HL-60 (cell line): ENCODE measurements at regions not wholly inside any gene's neighbourhood (a gene's known extent, or its start where the extent isn't known, plus 50 kb on each side); places are given as distances from the start of the nearest gene placed in this dataset.
"Not testable (repeated sequence)": the region's sequence is repeated elsewhere in the genome, so short reads cannot be mapped to it uniquely, and the experiment has no call there.

ENCODE experiments used
- POLR2AphosphoS5 ChIP-seq: IDR thresholded peaks from 2 replicates; pipeline ENCODE4 v1.6.1; 2012; ENCODE audit warnings: low read depth
- TF ChIP-seq, protein P1 (sequence below): IDR thresholded peaks from one replicate; pipeline ENCODE4 v1.5.1; 2011; ENCODE audit warnings: low read length, control low read depth, inconsistent platforms; ENCODE audit not compliant: insufficient read depth
- TF ChIP-seq, protein P2 (sequence below): IDR thresholded peaks from 2 replicates; pipeline ENCODE4 v1.6.1; 2012; ENCODE audit warnings: low read depth; ENCODE audit not compliant: insufficient replicate concordance

DNA sequence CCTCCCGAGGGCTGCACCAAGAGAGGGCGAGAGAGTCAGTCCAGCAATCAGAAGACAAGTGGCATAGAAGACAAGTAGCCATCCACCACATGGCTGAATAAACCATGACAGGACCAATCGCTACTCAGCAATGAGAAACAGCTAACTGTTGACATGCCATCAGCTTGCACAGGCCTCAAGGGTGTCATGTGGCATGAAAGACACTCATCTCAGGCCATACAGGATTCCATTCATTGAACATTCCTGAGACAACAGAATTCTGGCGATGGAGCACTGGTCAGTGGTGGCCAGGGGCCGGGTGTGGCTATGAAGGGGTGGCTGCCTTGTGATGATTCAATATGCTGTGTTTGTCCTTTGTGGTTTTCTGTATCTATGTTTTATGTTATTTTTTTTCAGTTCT, 182.0 kb downstream of the ADRA2C start:
- TF ChIP-seq, protein P1, sequence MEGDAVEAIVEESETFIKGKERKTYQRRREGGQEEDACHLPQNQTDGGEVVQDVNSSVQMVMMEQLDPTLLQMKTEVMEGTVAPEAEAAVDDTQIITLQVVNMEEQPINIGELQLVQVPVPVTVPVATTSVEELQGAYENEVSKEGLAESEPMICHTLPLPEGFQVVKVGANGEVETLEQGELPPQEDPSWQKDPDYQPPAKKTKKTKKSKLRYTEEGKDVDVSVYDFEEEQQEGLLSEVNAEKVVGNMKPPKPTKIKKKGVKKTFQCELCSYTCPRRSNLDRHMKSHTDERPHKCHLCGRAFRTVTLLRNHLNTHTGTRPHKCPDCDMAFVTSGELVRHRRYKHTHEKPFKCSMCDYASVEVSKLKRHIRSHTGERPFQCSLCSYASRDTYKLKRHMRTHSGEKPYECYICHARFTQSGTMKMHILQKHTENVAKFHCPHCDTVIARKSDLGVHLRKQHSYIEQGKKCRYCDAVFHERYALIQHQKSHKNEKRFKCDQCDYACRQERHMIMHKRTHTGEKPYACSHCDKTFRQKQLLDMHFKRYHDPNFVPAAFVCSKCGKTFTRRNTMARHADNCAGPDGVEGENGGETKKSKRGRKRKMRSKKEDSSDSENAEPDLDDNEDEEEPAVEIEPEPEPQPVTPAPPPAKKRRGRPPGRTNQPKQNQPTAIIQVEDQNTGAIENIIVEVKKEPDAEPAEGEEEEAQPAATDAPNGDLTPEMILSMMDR, result not testable (repeated sequence)
- TF ChIP-seq POLR2AphosphoS5, result not testable (repeated sequence)
- TF ChIP-seq, protein P2, sequence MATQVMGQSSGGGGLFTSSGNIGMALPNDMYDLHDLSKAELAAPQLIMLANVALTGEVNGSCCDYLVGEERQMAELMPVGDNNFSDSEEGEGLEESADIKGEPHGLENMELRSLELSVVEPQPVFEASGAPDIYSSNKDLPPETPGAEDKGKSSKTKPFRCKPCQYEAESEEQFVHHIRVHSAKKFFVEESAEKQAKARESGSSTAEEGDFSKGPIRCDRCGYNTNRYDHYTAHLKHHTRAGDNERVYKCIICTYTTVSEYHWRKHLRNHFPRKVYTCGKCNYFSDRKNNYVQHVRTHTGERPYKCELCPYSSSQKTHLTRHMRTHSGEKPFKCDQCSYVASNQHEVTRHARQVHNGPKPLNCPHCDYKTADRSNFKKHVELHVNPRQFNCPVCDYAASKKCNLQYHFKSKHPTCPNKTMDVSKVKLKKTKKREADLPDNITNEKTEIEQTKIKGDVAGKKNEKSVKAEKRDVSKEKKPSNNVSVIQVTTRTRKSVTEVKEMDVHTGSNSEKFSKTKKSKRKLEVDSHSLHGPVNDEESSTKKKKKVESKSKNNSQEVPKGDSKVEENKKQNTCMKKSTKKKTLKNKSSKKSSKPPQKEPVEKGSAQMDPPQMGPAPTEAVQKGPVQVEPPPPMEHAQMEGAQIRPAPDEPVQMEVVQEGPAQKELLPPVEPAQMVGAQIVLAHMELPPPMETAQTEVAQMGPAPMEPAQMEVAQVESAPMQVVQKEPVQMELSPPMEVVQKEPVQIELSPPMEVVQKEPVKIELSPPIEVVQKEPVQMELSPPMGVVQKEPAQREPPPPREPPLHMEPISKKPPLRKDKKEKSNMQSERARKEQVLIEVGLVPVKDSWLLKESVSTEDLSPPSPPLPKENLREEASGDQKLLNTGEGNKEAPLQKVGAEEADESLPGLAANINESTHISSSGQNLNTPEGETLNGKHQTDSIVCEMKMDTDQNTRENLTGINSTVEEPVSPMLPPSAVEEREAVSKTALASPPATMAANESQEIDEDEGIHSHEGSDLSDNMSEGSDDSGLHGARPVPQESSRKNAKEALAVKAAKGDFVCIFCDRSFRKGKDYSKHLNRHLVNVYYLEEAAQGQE, result not testable (repeated sequence)
